HCT116 (cell line): ENCODE measurements at regions not wholly inside any gene's neighbourhood (a gene's known extent, or its start where the extent isn't known, plus 50 kb on each side); places are given as distances from the start of the nearest gene placed in this dataset.

Experiments
- ATAC-seq: fragments of 200-7000 bp; cut with Tn5 transposase; 2 replicates; pipeline ENCODE4 v1.9.1; 2020; ENCODE audit warnings: mild to moderate bottlenecking, moderate library complexity
- BruUV-seq: library from RNA; stranded (reverse); fragments of 400-500 nt; replicated peaks from 2 replicates; lab custom pipeline; 2021; lab: Mats Ljungman, UMichigan
- CTCF ChIA-PET: fragments of 300-600 bp; sonication (Branson Sonifier 250); formaldehyde crosslinking; loops from one replicate; lab custom pipeline; 2021; ENCODE audit warnings: antibody characterized with exemption; lab: Charles Lee
- POLR2A ChIA-PET: fragments of 300-600, 350-600 bp; sonication (Branson Sonifier 250); formaldehyde crosslinking; loops from one replicate; lab custom pipeline; 2021; ENCODE audit warnings: antibody characterized with exemption; lab: Charles Lee
- RAD21 ChIA-PET, 2 experiments: fragments of 300-600 bp; sonication (Branson Sonifier 250); formaldehyde crosslinking; loops; one replicate each; lab custom pipeline; 2023; ENCODE audit warnings: low total read pairs in 2 of 2; ENCODE audit not compliant: uncharacterized antibody in 2 of 2, unreplicated experiment in 2 of 2, low non-redundant PET in 1 of 2; lab: Charles Lee
- DNase-seq: peaks from one replicate; pipeline ENCODE4 v3.0.0-alpha.2; 2010; ENCODE audit warnings: low read depth, low spot score
- H2AFZ ChIP-seq: fragments of 200-600 bp; shearing (Covaris generic), sonication (generic); 2 replicates; pipeline ENCODE4 v1.6.1; 2017; ENCODE audit warnings: low read depth, mixed run types, mixed read lengths, antibody characterized with exemption, low read length; ENCODE audit not compliant: poor library complexity, severe bottlenecking
- H3K27ac ChIP-seq: 2 replicates; pipeline ENCODE4 v1.5.1; 2012; ENCODE audit warnings: low read depth, low read length
- H3K27me3 ChIP-seq: fragments of 200-600 bp; sonication (generic); 2 replicates; pipeline ENCODE4 v1.6.1; 2016; ENCODE audit warnings: mixed run types, low read length, mixed read lengths; ENCODE audit not compliant: insufficient read depth
- H3K36me3 ChIP-seq, 2 experiments: fragments of 200-500 bp in 1 of 2; fragments of 200-600 bp in 1 of 2; sonication (Bioruptor generic) in 1 of 2; sonication (generic) in 1 of 2; 2 replicates each; pipeline versions ENCODE4 v1.5.1 to v1.6.1; 2014 to 2016; ENCODE audit warnings: low read length in 2 of 2, inconsistent platforms in 1 of 2, mixed read lengths in 1 of 2, mixed run types in 1 of 2; ENCODE audit not compliant: insufficient read depth in 2 of 2, control insufficient read depth in 1 of 2
- H3K4me1 ChIP-seq, 2 experiments: fragments of 200-600 bp in 1 of 2; sonication (generic) in 1 of 2; 2 replicates each; pipeline versions ENCODE4 v1.5.1 to v1.6.1; 2012 to 2017; ENCODE audit warnings: low read length in 2 of 2, inconsistent platforms in 1 of 2, mild to moderate bottlenecking in 1 of 2, mixed read lengths in 1 of 2, mixed run types in 1 of 2, moderate library complexity in 1 of 2; ENCODE audit not compliant: insufficient read depth in 2 of 2, control insufficient read depth in 1 of 2
- H3K4me2 ChIP-seq: fragments of 200-600 bp; sonication (generic); 2 replicates; pipeline ENCODE4 v1.6.1; 2017; ENCODE audit warnings: mixed run types, low read length, mixed read lengths
- H3K4me3 ChIP-seq, 2 experiments: fragments of 200-600 bp in 1 of 2; sonication (generic) in 1 of 2; replicated peaks in 1 of 2; 2 replicates each; pipeline ENCODE4 v1.5.1; 2011 to 2016; ENCODE audit warnings: low read length in 2 of 2, control low read depth in 1 of 2, low read depth in 1 of 2, mild to moderate bottlenecking in 1 of 2, mixed read lengths in 1 of 2, mixed run types in 1 of 2
- H3K79me2 ChIP-seq: fragments of 200-600 bp; sonication (generic); 2 replicates; pipeline ENCODE4 v1.6.1; 2017; ENCODE audit warnings: mild to moderate bottlenecking, mixed run types, low read length, moderate library complexity, mixed read lengths; ENCODE audit not compliant: insufficient read depth
- H3K9ac ChIP-seq: fragments of 200-600 bp; sonication (generic); 2 replicates; pipeline ENCODE4 v1.6.1; 2016; ENCODE audit warnings: low read length, mixed read lengths
- H3K9me2 ChIP-seq: fragments of 200-600 bp; sonication (generic), shearing (Covaris generic); 2 replicates; pipeline ENCODE4 v1.6.1; 2017; ENCODE audit warnings: mixed run types, mild to moderate bottlenecking, moderate library complexity; ENCODE audit not compliant: insufficient read depth
- H3K9me3 ChIP-seq, 2 experiments: fragments of 200-500 bp in 1 of 2; fragments of 200-600 bp in 1 of 2; sonication (Bioruptor generic) in 1 of 2; sonication (generic) in 1 of 2; 2 replicates each; pipeline ENCODE4 v1.6.1; 2014 to 2017; ENCODE audit warnings: low read length in 2 of 2, mixed read lengths in 2 of 2, inconsistent platforms in 1 of 2, low read depth in 1 of 2, mild to moderate bottlenecking in 1 of 2, mixed run types in 1 of 2, moderate library complexity in 1 of 2; ENCODE audit not compliant: control insufficient read depth in 1 of 2, insufficient read depth in 1 of 2
- H4K20me1 ChIP-seq: fragments of 200-600 bp; sonication (generic), shearing (Covaris generic); 2 replicates; pipeline ENCODE4 v1.6.1; 2017; ENCODE audit warnings: mixed run types, mild to moderate bottlenecking, moderate library complexity; ENCODE audit not compliant: insufficient read depth
- JUND ChIP-seq: IDR thresholded peaks from 2 replicates; pipeline ENCODE4 v1.6.1; 2012
- MAX ChIP-seq: IDR thresholded peaks from 2 replicates; pipeline ENCODE4 v1.6.1; 2012
- POLR2A ChIP-seq: IDR thresholded peaks from 2 replicates; pipeline ENCODE4 v1.7.0; 2011; ENCODE audit warnings: borderline replicate concordance; ENCODE audit not compliant: insufficient read depth, insufficient read length; ENCODE audit errors: extremely low read depth
- YY1 ChIP-seq: IDR thresholded peaks from 2 replicates; pipeline ENCODE4 v1.6.1; 2011; ENCODE audit warnings: low read length, low read depth, moderate library complexity, mild to moderate bottlenecking; ENCODE audit not compliant: insufficient replicate concordance; ENCODE audit errors: extremely low read depth
- intact Hi-C: fragments of 100-400 bp; cut with micrococcal nuclease; formaldehyde crosslinking; loops from 2 replicates; pipeline ENCODE4 v1.10.0; 2022
- TF ChIP-seq, protein P1 (sequence below): IDR thresholded peaks from 2 replicates; pipeline ENCODE4 v1.6.1; 2012; ENCODE audit warnings: low read depth

DNA sequence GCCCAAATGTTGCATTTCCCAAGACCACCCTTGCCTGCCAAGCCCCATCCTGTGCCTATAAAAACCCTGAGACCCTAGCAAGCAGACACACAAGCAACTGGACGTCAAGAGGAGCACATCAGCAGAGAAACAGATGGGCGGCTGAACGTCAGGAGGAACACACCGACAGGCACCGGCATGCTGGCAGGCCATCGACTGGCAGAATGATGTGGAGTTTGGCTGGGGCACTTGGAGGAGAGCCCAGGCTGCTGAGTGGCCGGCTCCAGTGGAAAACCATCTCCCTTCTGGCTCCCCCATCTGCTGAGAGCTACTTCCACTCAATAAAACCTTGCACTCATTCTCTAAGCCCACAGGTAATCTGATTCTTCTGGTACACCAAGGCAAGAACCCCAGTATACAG lies 130.1 kb downstream of the SLC41A2 start:
- no peak for DNase-seq
- ChIA-PET POLR2A (no interaction called here), CTCF (no interaction called here)

More for the DNA sequence above, 130.1 kb downstream of the SLC41A2 start:
- RAD21 ChIA-PET: no interaction called here
- Histone ChIP-seq H3K4me1 (peaks cover 0 to 12% of the 10 kb centered on the region in 2 experiments; a peak in 2 of 4 replicates), H3K27ac (no peak overlapping the region)
- ATAC-seq: no peak
- TF ChIP-seq POLR2A (no peak), YY1 (no peak), MAX (no peak), JUND (no peak)
- TF ChIP-seq, protein P1, sequence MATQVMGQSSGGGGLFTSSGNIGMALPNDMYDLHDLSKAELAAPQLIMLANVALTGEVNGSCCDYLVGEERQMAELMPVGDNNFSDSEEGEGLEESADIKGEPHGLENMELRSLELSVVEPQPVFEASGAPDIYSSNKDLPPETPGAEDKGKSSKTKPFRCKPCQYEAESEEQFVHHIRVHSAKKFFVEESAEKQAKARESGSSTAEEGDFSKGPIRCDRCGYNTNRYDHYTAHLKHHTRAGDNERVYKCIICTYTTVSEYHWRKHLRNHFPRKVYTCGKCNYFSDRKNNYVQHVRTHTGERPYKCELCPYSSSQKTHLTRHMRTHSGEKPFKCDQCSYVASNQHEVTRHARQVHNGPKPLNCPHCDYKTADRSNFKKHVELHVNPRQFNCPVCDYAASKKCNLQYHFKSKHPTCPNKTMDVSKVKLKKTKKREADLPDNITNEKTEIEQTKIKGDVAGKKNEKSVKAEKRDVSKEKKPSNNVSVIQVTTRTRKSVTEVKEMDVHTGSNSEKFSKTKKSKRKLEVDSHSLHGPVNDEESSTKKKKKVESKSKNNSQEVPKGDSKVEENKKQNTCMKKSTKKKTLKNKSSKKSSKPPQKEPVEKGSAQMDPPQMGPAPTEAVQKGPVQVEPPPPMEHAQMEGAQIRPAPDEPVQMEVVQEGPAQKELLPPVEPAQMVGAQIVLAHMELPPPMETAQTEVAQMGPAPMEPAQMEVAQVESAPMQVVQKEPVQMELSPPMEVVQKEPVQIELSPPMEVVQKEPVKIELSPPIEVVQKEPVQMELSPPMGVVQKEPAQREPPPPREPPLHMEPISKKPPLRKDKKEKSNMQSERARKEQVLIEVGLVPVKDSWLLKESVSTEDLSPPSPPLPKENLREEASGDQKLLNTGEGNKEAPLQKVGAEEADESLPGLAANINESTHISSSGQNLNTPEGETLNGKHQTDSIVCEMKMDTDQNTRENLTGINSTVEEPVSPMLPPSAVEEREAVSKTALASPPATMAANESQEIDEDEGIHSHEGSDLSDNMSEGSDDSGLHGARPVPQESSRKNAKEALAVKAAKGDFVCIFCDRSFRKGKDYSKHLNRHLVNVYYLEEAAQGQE: no peak
- TF ChIP-seq, all 23 proteins: peak for 0
- Histone ChIP-seq H3K79me2 (no peaks in the 10 kb centered on the region), H2AFZ (no peak overlapping the region), H3K4me3 (no peak overlapping the region), H3K9me3 (no peaks in the 10 kb centered on the region), H4K20me1 (no peaks in the 10 kb centered on the region), H3K27me3 (no peaks in the 10 kb centered on the region), H3K36me3 (no peaks in the 10 kb centered on the region), H3K9ac (no peak overlapping the region), H3K4me2 (no peak overlapping the region), H3K9me2 (no peaks in the 10 kb centered on the region)
- no TSS peak for BruUV-seq
- intact Hi-C loops: no loop called here
